Caki2 (cell line): ENCODE measurements at regions not wholly inside any gene's neighbourhood (a gene's known extent, or its start where the extent isn't known, plus 50 kb on each side); places are given as distances from the start of the nearest gene placed in this dataset.
"Not testable (repeated sequence)": the region's sequence is repeated elsewhere in the genome, so short reads cannot be mapped to it uniquely, and the experiment has no call there.

Source experiments
- DNase-seq: peaks from one replicate; pipeline ENCODE4 v3.0.0-alpha.2; 2015; ENCODE audit warnings: low read depth
- in situ Hi-C: cut with HindIII; loops from 2 replicates; pipeline ENCODE4 v1.10.0; 2016; ENCODE audit warnings: low sequenced_read_pairs, low pct_unique_long_range_greater_than_20kb, mixed read lengths

DNA sequence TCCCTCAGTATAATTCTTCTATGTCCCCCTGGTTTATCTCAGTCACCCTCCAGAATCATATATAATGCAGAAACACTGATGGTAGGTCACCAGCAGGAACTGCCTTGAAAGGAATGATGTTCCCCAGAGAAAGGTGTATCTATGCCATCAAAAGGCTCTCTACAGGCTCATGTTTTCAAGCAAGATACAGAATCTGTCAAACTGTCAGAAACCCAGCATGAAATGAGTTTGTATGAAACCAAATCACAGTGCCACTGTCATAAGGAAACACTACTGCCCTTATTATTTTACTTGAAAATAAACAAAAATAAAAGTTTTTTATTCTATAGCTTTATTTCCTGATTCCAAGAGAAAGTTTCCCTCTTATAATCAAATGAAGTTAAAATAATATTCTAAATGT lies 1064.5 kb upstream of the DDX18 start:
- in situ Hi-C loops: no loop called here
- no peak for DNase-seq

DNA sequence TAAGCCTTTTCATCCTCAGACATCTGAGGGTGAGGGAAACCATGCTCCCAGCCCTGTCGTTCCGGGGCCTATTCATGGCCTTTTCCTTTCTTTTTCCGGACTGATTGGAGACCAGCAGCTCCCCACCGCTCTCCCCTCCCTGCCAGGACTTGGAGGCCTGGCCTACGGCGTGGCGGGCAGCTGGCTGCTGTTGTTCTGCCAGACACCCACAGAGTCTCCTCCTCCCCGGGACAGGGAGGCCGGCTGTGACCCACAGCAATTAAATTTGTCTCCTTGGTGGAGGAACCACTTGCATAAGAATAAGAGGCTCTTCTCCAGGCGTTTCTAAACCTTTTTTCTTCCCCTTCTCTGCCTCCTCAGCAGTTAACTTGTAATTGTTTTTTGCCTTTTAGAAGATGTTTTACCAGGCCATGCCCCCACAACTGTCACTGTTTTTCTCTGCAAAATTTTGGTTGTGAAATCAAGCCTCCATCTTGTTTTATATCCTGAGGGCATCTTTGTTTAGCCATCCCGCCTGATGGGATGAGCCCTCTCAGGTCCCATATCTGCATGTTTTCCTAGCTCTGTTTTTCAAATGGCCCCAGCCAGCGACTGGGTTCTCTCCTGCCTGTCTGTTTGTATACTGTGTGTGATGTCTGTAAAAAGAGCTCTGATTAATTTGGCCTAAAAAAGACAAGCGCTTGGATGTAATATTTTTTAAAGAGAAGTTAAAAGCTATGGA lies 1060.0 kb upstream of the DDX18 start:
- in situ Hi-C loops: no loop called here
- DNase-seq: no peak

DNA sequence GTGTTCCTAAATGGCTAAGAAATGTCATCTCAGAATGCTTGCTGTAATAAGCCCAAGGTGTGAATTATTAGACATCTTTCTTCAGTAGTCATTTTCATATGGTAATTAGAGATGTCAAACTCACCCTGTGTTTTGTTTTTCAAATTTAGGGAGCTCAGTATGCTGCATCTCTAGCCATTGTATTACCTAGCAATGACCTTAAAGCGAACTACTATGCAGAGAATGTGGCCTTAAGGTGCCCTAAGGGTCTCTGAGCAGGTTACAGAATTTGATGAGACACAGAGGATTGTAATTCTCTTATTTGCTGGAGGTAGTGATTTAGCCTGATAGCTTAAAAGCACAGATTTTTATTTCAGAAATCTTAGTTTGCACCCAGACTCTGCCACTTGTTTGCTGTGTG lies 1052.6 kb upstream of the DDX18 start:
- DNase-seq: no peak
- in situ Hi-C loops: no loop called here

DNA sequence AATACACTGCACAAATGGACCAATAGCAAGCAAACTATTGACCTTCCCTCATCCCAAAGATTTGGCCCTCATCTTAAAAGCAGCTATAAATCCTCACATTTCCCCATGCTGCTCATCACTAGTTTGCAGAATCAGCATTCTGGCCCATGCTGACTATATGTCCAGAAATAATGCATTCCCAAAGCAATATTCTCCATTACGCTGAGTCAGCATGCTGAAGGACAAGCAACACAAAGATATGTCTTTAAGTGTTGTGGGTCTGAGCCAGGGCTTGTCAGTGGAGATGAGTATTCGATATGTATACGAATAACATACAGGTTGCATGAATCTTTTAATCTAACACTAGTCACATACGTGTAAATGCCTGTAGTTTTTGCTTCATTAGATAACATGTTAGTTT lies 1045.0 kb upstream of the DDX18 start:
- in situ Hi-C loops: no loop called here
- DNase-seq: no peak

DNA sequence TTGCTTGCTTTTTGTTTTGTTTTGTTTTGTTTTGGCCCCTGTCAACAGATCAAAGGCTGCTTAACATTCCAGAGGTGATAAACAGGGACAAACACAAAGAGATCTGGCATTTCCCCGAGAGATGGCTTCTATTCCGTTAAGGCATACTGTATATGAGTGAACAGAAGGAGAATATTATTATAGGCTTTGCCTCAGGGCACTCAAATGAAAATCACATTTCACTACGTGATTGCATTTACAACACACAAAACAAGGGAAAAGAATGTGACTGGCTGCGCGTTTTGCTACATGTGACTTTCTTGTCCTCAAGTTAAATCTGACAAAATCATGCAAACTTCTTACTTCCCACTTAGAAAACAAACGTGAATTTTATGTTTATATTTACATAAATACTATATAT lies 1037.9 kb upstream of the DDX18 start:
- in situ Hi-C loops: no loop called here
- DNase-seq: no peak

DNA sequence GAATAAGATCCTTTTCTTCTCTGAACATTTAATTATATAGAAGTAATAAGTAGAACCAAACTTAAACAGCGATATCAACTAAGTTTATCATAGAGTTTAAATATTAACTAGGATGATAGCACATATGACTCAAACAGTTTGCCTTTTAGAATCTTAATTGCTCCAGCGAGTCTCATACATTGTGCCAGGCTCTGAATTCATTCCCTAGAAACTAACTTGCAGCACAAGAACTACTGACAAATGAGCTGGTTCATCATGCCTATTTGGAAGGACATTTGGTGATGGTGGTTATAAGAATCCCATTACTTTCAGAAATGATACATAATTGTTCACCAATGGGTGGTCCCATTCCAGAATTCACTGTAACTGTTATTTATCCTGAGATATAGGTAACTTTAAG lies 1026.6 kb upstream of the DDX18 start:
- in situ Hi-C loops: no loop called here
- DNase-seq: no peak

DNA sequence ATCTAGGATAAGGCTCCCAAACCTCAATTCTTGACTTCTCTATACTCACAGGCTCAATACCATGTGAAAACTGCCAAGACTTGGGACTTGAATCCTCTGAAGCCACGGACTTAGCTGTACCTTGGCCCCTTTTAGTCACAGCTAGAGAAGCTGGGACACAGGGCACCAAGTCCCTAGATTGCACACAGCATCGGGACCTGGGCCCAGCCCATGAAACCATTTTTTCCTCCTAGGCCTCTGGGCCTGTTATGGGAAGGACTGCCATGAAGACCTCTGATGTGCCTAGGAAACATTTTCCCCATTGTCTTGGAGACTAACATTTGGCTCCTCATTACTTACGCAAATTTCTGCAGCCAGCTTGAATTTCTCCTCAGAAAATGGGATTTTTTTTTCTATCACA lies 1011.8 kb upstream of the DDX18 start:
- no peak for DNase-seq
- in situ Hi-C loops: no loop called here

DNA sequence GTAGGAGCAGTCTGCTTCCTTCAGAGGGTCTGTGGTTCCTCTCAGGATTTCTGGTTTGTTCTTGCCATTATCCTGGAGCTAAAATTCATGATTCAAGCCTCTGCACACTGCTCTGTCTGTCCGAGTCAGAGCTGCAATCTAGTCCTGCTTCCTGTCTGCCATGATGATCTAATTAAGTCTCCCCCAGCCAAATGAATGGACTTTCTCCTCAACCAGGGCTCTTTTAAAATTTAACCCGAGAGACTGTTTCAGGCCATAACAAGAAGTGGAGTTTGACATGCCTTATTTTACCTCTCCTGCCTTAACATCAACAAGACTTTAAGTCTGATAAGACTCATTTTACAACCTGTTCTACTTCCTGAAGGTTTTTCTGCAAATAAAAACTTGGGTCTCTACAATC lies 1009.6 kb upstream of the DDX18 start:
- in situ Hi-C loops: no loop called here
- no peak for DNase-seq

DNA sequence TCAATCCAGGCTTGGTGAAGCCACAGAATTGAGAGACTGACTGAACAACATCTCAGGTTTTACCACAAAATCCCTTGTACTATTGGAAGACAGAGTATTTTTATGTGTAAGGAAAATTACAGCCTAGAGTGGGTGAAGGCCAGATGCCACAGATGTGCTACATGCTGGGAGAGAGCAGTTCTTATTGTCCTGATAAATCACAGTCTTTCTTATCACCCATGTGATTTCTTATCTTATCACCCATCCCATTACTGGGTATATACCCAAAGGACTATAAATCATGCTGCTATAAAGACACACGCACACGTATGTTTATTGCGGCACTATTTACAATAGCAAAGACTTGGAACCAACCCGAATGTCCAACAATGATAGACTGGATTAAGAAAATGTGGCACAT lies 1008.0 kb upstream of the DDX18 start:
- DNase-seq, in situ Hi-C loops: not testable (repeated sequence)

DNA sequence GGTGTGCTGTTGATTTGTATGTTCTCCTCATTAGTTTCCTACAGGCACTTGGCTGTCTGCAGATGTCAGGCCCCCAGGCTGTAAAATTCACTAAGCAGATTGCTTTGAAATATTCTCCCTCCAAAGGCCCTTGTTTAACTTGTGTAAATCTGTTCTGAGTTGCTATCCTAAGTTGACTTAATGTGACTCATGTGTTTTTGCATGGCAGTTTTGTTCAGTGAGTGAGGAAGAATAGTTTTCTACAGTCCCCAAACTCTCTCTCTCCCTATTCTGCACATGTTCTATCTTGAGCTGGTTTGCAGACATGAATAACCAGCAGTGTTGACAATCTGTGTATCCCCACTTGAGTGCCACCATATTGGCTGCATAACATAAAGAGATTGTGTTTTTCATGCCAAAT lies 1005.4 kb upstream of the DDX18 start:
- in situ Hi-C loops: no loop called here
- no peak for DNase-seq

DNA sequence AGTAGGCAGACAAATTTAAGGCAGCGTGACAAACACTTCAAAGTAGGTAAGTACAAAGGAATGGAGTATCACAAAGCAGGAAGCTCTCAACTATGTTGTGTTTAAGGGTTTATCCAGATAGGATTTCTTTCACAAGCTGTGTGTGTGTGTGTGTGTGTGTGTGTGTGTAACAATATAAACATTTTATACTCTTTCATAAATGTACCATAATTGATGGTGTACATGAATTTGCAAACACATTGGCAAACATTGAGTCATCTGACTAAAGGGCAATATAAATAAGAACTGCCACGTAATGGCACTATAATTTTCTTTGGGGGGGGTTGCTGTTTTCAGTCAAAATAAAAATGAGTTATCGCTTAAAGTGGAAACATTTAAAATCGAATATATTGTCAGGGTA lies 1004.4 kb upstream of the DDX18 start:
- in situ Hi-C loops: no loop called here

DNA sequence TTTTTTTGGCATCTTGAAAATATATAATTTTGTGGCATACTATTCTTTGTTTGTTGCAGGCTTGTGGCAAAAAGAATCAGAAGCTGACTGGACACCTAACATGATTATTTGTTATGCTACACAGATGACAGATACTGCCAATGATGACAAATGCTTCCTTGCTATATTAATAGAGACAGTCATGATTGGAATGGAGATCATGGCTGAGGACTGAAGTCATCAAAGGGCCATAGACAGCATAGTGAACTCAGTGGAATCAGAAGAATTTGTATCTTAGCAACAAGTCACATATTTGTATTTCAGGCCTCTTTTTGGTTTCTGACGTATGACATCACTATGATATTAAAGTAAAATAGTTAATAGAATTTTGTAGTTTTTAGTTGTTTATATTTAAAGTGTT lies 1003.8 kb upstream of the DDX18 start:
- in situ Hi-C loops: no loop called here
- DNase-seq: no peak

More for the DNA sequence above, 1004.4 kb upstream of the DDX18 start:
- no peak for DNase-seq

DNA sequence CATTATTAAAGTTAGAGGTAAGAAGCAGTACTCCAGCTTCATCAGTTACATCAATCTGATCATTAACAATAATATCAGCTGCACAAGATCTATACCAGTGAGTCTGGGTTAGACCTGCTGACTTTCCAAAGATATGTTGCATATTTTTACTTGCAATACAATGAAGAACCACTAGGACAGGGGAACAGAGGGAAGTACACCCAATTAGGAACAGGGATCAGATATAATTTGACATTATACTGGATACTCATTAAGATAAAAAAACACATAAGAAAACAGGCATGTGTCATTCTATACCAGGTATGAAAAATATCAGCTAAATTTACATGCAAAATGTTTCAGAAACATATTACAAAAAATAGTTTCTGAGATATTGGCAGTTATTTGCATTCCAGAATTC lies 995.1 kb upstream of the DDX18 start:
- in situ Hi-C loops: no loop called here
- DNase-seq: no peak

DNA sequence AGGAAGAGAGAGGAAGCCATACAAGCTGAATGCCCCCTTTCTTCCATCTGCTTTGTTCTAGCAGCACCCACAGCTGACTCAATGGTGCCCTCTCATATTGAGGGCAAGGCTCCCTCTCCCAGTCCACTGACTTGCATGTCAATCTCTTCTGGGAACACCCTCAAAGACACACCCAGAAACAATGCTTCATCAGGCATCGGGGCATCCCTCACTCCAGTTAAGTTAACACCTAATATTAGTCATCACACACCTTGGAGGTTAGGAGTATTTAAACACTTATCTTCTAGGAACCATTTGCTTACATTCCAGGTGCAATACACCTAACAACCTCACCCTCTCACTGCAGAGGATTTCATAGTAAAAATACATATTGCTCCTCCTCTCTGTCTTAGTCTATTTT lies 993.5 kb upstream of the DDX18 start:
- DNase-seq: no peak
- in situ Hi-C loops: no loop called here

DNA sequence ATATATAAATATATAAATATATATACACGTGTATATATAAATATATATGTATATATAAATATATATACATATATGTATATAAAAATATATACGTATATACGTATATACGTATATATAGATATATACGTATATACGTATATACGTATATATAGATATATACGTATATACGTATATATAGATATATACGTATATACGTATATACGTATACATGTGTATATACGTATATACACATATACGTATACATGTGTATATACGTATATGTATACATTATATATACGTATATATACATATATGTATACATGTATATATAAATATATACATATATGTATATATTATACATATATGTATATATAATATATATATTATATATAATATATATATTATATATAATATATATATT lies 984.9 kb upstream of the DDX18 start:
- in situ Hi-C loops, DNase-seq: not testable (repeated sequence)

DNA sequence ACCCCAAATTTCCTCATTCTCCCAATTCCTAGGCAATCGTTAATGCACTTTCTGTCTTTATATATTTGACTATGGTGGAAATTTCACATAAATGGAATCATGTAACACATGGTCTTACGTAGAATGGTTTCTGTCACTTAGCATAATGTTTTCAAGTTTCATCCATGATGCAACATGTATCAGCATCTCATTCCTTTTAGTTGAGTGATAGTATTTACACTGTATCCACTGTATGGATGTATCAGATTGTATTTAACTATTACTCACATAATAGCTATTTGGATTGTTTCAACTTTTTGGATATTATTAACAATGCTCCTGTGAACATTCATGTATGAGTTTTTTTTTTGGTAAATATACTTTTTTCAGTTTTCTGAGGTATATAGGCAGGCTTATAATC lies 982.3 kb upstream of the DDX18 start:
- in situ Hi-C loops: no loop called here
- no peak for DNase-seq

DNA sequence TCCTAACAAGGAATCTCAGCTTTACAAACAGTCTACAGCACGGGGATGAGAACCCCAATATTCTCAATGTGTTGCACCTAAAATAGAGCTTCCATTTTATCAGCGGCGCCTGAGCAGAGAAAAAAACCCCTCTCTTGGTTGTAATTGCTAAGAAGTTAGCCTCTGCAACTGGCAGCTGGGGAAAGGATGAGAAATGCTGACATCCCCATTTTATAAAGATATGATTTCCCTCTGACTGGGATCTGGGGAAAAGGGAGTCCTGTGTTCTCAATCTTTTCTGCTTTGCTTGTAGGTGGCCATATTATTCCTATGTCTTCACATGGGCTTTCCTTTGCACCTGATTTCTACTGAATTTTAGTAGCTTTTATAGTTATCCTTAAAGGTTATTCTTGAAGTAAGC lies 981.4 kb upstream of the DDX18 start:
- in situ Hi-C loops: no loop called here
- no peak for DNase-seq

DNA sequence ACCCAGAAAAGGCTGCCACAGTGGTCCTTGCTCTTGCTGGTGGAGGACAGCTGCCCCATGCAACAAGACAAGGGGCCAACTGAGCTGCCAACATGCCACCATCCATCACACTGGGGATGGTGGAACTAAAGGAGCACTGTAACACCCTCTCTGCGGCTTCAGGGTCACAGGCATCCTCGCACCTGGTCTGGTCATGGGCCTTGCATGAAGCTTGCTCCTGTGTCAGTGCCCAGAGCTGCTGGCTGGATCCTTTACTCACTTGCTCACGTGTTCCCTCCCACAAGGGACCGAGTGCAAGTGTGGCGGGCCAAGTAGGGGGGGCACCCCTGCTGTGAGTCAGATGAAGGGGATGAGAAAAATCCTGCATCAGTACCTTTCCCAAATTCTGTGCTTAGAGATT lies 972.3 kb upstream of the DDX18 start:
- in situ Hi-C loops: no loop called here
- no peak for DNase-seq

DNA sequence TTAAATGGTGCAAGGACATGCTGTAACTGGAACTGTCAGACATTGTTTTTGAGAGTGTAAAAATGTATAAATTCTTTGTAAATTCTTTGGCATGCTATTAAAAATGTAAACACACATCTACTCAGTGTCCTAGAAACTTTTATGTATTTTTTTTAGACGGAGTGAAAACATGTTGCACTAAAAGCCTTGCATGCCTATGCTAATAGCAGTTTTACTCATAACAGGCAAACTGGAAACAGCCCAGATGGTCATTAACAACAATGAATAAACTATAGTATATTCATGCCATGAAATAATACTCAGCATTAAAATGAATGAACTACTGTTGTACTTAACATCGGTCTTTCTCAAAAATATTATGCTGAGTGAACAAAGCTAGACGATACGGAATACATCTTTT lies 954.8 kb upstream of the DDX18 start:
- in situ Hi-C loops: no loop called here
- DNase-seq: no peak

DNA sequence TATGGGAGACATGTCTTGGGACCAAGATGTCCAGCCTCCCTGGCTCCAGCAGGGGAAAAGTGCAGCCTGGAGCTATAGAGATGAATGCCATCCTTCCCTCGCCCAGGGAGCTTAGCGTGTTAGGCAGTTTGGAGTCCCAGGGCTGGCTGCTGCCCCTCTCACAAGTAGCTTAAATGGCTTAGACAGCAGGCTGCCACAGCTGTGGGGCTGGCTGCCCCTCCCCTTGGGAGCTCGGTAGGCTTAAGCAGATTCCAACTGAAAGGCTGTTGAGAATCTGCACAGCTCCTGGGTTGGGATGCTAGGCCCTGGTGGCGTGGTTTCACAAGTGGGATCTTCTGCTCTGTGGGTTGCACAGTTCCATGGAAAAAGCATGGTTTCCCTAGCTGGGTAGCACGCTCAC lies 940.5 kb upstream of the DDX18 start:
- DNase-seq: no peak
- in situ Hi-C loops: no loop called here

DNA sequence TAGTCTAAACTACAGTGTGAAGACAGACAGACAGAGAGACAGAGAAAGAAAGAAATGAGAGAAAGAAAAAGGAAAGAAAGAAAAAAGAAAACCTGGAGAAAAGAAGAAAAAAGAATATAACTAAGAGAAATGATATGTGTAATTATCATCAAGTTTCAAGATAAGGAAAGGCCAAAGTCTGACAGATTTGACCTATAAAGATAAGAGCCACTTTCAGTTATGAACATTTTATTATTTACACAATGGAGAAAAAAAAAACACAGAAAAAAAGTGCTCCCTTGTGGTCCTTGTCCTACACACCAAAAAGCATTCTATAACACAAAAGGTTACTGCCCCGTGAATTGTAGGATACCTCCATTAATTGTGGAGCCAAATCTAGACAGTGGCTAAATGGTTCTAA lies 937.2 kb upstream of the DDX18 start:
- in situ Hi-C loops: no loop called here

More for the DNA sequence above, 937.2 kb upstream of the DDX18 start:
- no peak for DNase-seq
